NCI-H146 (cell line): ENCODE measurements at regions not wholly inside any gene's neighbourhood (a gene's known extent, or its start where the extent isn't known, plus 50 kb on each side); places are given as distances from the start of the nearest gene placed in this dataset.

Experiments used
- DNase-seq: peaks from one replicate; lab custom pipeline; 2025; lab: John Stamatoyannopoulos, UW

DNA sequence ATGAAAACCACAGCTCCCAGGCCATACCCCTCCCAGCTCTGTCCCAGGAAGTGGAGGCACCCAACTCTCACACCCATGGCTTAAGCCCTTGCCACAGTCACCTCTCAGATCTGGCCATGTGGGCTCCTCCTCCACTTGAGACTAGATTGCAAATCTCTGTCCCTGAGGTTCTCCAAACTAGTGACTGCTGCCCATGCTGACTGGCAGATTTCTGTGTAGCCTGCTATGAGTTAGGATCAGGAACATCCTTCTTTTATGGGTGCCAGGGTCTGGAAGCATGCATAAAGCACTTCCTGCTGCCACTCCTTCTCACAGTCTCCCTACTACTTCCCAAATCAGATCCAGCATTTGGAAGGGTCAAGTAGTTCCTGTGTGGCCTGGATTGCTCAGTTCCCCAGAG lies 59.6 kb upstream of the GOLIM4 start:
- DNase-seq = no peak

DNA sequence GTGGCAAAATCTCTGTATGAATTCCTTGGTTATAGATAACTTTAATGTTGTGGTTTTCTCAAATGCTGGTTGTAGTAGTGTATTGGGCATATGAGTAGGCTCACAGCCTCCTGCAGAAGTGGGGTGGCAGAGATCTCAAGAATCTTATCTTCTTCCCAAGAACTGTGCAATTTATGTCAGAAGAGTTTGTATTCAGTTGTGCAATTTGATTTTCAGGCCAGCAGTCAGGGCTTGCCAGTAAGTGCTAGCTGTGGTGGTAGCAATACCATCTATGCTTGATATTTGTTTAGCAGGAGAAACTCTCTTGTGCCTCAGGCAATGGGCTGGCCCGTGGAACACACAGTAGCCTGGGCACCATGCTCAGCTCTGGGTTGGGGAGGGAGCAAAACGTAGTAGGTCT lies 58.4 kb upstream of the GOLIM4 start:
- DNase-seq = no peak

DNA sequence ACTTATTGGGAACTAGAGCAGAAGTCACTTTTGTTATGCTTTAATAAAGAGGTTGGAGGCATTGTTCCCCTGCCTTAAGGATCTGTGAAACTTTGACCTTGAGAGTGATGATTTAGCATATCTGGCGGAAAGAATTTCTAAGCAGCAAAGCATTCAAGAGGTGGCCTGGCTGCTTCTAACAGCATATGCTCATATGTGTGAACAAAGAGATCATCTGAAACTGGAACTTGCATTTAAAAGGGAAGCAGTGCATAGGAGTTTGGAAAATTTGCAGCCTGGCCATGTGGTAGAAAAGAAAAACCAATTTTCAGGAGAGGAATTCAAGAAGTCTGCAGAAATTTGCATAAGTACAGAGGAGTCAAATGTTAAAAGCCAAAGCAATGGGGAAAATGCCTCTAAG lies 56.4 kb upstream of the GOLIM4 start:
- DNase-seq = no peak
